MM.1S (cell line): ENCODE measurements at regions not wholly inside any gene's neighbourhood (a gene's known extent, or its start where the extent isn't known, plus 50 kb on each side); places are given as distances from the start of the nearest gene placed in this dataset.

Source experiments
- CTCF ChIP-seq: fragments of 300-600 bp; sonication (generic); IDR thresholded peaks from 2 replicates; pipeline ENCODE4 v1.5.1; 2016; ENCODE audit warnings: antibody characterized with exemption, low read length, mixed read lengths
- EZH2 ChIP-seq: fragments of 300-600 bp; sonication (generic); optimal IDR thresholded peaks from 2 replicates; pipeline ENCODE3; 2017; ENCODE audit warnings: low read depth, mild to moderate bottlenecking, antibody characterized with exemption, low read length, mixed read lengths

- TF ChIP-seq CTCF (no peak), EZH2 (no peak)
These were observed 383.4 kb upstream of the RBFOX1 start for GRCh38 chr16:6949240-6949639.
